ENCODE measurements at regions not wholly inside any gene's neighbourhood (a gene's known extent, or its start where the extent isn't known, plus 50 kb on each side); places are given as distances from the start of the nearest gene placed in this dataset.

DNA sequence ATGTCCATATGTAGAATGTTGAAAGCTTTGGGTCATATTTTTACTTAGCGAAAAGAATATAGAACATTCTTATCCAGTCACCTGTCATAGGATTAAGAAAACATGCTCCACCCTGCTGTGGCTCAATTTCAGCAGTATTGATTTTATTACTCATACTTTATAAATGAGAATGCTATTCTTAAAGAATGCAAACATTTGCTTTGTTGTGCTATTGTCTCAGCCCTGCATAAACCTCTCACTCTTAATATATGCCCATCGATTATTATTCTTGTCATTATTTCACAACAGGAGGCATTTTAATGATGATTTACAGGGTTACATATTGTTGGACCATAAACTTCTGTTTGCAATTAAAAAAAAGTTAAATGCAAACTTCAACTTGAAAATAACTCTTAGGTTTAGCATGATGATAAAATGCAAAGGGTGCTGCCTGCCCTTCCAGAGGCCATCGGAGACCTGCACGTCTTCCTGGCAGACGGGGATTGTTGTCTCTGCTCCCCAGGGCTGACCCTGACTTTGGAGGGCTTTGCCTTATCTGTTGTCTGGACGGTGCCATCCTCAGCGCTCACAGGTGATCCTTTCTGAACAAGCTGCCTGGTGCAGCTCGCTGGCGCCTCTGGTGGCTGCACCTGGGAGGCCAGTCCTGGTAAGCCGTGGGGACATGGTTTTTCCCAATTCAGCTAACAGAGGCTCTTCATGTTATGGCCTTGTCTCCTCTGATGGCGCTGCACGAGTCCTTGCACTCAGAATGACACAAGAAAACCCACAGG lies 50.0 kb upstream of the SHH start:
- DNase-seq (ENCODE audit: insufficient read length, low spot score), result no peak
- TF ChIP-seq, protein P1, sequence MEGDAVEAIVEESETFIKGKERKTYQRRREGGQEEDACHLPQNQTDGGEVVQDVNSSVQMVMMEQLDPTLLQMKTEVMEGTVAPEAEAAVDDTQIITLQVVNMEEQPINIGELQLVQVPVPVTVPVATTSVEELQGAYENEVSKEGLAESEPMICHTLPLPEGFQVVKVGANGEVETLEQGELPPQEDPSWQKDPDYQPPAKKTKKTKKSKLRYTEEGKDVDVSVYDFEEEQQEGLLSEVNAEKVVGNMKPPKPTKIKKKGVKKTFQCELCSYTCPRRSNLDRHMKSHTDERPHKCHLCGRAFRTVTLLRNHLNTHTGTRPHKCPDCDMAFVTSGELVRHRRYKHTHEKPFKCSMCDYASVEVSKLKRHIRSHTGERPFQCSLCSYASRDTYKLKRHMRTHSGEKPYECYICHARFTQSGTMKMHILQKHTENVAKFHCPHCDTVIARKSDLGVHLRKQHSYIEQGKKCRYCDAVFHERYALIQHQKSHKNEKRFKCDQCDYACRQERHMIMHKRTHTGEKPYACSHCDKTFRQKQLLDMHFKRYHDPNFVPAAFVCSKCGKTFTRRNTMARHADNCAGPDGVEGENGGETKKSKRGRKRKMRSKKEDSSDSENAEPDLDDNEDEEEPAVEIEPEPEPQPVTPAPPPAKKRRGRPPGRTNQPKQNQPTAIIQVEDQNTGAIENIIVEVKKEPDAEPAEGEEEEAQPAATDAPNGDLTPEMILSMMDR (IDR thresholded peaks at IDR 0.05; ENCODE audit: insufficient read depth, missing control alignments), result no peak
- FAIRE-seq, result no peak

Measured in D721Med (cell line).